C4-2B (cell line): ENCODE measurements at regions not wholly inside any gene's neighbourhood (a gene's known extent, or its start where the extent isn't known, plus 50 kb on each side); places are given as distances from the start of the nearest gene placed in this dataset.

Experiments
- H3K27ac ChIP-seq: fragments of 450-650 bp; 2 replicates; pipeline ENCODE4 v1.5.1; 2017
- CTCF ChIP-seq: fragments of 450-650 bp; conservative IDR thresholded peaks from 2 replicates; pipeline ENCODE4 v1.5.1; 2017; ENCODE audit warnings: mild to moderate bottlenecking
- ZFX ChIP-seq: fragments of 450-650 bp; IDR thresholded peaks from 2 replicates; pipeline ENCODE4 v1.6.1; 2017

GRCh38 chr3:132904-133303 lies 63.7 kb upstream of the CHL1 start:
- TF ChIP-seq ZFX: no peak
- TF ChIP-seq CTCF: no peak

GRCh38 chr3:140748-141330 lies 55.7 kb upstream of the CHL1 start:
- TF ChIP-seq CTCF: no peak
- TF ChIP-seq ZFX: no peak
- H3K27ac ChIP-seq: no peak overlapping the region

More at GRCh38 chr3:132904-133303, 63.7 kb upstream of the CHL1 start:
- H3K27ac ChIP-seq: no peak overlapping the region
